LNCaP clone FGC (cell line): ENCODE measurements at regions not wholly inside any gene's neighbourhood (a gene's known extent, or its start where the extent isn't known, plus 50 kb on each side); places are given as distances from the start of the nearest gene placed in this dataset.

Experiments
- DNase-seq: peaks from one replicate; pipeline ENCODE4 v3.0.0-alpha.2; 2011; ENCODE audit warnings: low read depth
- H3K4me3 ChIP-seq: 2 replicates; pipeline ENCODE4 v1.5.1; 2011; ENCODE audit warnings: mild to moderate bottlenecking, low read depth, low read length, control low read depth
- TF ChIP-seq, protein P1 (sequence below): IDR thresholded peaks from 2 replicates; pipeline ENCODE4 v1.5.1; 2012; ENCODE audit warnings: mild to moderate bottlenecking; ENCODE audit not compliant: control insufficient read depth, insufficient read depth; ENCODE audit errors: extremely low read depth

DNA sequence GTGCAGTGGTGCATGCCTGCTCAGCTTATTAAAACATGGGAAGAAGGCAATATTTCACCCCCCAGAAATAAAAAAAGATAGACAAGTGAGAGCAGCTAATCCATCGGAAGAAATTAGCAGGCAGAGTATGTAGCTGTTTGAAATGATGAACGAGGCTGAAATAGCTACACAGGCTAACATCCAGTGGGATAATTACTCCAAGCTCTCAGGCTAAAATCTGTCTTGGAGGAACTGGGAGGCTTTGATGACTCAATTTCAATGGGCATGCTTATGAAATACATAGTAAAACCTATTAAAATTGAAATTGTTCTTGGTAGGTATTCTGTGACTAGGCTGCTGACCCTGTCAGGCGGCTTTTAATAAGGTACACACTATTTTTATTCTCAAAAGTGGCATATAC is 84.1 kb upstream of the RRP15 start:
- no peak for DNase-seq
- TF ChIP-seq, protein P1, sequence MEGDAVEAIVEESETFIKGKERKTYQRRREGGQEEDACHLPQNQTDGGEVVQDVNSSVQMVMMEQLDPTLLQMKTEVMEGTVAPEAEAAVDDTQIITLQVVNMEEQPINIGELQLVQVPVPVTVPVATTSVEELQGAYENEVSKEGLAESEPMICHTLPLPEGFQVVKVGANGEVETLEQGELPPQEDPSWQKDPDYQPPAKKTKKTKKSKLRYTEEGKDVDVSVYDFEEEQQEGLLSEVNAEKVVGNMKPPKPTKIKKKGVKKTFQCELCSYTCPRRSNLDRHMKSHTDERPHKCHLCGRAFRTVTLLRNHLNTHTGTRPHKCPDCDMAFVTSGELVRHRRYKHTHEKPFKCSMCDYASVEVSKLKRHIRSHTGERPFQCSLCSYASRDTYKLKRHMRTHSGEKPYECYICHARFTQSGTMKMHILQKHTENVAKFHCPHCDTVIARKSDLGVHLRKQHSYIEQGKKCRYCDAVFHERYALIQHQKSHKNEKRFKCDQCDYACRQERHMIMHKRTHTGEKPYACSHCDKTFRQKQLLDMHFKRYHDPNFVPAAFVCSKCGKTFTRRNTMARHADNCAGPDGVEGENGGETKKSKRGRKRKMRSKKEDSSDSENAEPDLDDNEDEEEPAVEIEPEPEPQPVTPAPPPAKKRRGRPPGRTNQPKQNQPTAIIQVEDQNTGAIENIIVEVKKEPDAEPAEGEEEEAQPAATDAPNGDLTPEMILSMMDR: no peak
- H3K4me3 ChIP-seq: no peak overlapping the region

DNA sequence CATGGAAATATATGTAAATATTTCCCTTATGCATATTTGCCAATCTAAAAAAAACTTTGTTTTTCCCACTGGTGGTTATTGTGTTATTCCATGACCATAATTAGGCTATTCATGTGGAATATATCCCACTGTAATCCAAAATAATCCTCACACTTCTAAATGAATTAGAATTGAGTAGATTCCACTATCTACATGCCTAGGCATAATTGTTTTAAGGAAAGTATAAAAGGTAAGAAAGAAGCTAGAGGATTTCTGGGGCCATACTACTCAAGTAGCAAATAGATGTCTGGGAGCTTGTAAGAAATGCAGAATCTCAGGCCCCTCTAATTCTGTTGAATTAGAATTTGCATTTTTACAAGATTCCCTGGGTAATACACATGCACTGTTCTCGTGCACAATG is 83.5 kb upstream of the RRP15 start:
- H3K4me3 ChIP-seq: no peak overlapping the region
- TF ChIP-seq, protein P1: no peak
- no peak for DNase-seq

DNA sequence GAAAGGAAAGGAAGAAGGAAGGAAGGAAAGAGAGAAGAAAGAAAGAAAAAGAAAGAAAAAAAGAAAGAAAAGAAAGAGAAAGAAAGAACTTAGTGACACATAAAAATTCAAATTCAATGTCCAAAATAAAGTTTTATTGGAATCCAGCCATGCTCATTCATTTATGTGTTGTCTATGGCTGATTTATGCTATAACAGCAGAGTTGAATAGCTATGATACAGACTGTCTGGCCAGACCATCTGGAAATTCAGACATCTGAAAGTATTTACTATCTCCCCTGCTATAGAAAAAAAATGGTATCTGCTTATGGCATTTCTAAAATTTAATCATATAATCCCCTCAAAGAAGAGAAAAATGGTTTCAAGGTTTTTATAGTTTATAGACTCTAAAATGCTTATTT is 79.4 kb upstream of the RRP15 start:
- TF ChIP-seq, protein P1: no peak
- DNase-seq: no peak
- no peak overlapping the region for H3K4me3 ChIP-seq

DNA sequence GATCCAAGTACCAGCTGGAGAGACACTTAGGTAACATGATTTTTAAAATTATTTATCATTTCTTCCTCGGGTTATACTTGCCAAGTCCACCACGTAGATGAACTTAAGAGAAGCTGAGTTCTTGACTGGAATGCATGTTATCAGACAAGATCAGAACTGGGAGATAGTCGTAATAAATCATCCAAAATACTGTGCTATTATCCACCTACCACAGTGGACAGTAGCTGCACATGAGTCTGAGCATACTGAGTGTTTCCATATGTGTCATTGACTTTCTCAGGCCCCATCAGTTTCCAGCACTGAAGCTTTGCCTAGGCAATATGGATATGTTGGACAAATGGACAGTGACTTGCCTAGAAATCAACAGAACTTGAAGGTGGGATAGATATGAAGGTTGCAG is 77.9 kb upstream of the RRP15 start:
- H3K4me3 ChIP-seq: no peak overlapping the region
- TF ChIP-seq, protein P1: no peak
- no peak for DNase-seq

DNA sequence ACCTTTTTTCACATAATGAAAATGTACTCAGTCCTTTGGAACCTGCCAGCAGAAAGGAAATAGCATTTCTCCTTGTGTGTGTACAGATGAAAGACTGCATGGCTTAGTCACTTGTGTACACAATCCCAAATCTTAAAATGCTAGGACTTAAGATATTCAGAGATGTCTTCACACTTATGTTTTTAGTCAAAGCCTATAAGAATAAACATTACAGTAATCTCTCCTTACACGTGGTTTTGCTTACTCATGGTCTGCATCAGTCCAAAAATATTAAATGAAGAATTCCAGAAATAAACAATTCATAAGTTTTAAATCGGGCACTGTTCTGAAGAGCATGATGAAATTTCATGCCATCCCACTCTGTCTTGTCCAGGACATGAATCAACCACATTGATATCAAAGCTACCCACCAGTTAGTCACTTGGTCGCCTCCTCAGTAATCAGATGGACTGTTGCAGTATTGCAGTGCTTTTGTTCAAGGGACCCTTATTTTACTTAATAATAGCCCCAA is 75.7 kb upstream of the RRP15 start:
- DNase-seq: no peak
- H3K4me3 ChIP-seq: no peak overlapping the region

DNA sequence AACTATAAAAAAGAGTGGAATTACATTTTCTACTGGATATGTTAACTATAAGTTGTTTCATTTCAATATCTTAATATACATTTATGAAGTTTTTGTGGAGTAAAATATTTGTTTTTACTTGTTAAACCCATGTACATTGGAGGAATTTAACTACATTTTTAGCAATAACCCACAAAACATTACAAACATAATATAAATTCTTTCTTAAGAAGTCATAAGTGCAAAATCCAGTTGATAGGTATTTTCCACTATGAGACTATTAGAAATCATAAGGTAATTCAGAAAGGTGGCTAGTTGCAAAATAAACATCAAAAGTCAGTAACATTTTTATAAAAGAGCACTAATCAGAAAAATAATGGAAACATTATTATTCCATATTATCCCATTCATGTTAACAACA is 73.9 kb upstream of the RRP15 start:
- TF ChIP-seq, protein P1: no peak
- H3K4me3 ChIP-seq: no peak overlapping the region
- DNase-seq: no peak

More for the DNA sequence above, 75.7 kb upstream of the RRP15 start:
- TF ChIP-seq, protein P1: no peak

DNA sequence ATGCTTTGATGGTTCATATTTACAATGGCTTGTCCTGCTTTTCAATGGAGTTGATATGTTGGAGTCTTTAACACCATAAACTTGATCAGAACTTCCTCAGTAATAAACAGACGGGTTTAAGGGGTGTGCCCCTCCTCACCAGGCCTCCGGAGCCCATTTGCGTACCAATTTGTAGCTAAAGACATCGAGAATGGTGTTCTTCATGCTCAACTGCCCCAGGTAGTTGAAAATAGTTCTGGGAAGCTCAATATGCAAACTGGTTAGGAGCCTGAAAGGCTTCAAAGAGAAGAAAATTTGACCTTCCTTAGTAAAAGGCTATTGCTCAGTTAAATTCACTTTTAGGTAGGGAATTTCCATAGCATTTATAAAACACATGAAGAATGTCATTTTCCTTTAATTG is 68.1 kb upstream of the RRP15 start:
- TF ChIP-seq, protein P1: no peak
- no peak overlapping the region for H3K4me3 ChIP-seq
- no peak for DNase-seq
